GM19193 (cell line): ENCODE measurements at regions not wholly inside any gene's neighbourhood (a gene's known extent, or its start where the extent isn't known, plus 50 kb on each side); places are given as distances from the start of the nearest gene placed in this dataset.

ENCODE experiments used
- POLR2A ChIP-seq: IDR thresholded peaks from 4 replicates; pipeline ENCODE4 v1.6.1; 2011; ENCODE audit not compliant: insufficient read depth, insufficient read length; ENCODE audit errors: extremely low read depth

- no peak for TF ChIP-seq POLR2A
Measured at GRCh38 chrX:54615109-54615508, 85.1 kb downstream of the GNL3L start.

- no peak for TF ChIP-seq POLR2A
Measured at GRCh38 chrX:54633641-54634040, 103.6 kb downstream of the GNL3L start.

GRCh38 chrX:54639018-54639345 is 109.0 kb downstream of the GNL3L start:
- TF ChIP-seq POLR2A, result no peak

DNA sequence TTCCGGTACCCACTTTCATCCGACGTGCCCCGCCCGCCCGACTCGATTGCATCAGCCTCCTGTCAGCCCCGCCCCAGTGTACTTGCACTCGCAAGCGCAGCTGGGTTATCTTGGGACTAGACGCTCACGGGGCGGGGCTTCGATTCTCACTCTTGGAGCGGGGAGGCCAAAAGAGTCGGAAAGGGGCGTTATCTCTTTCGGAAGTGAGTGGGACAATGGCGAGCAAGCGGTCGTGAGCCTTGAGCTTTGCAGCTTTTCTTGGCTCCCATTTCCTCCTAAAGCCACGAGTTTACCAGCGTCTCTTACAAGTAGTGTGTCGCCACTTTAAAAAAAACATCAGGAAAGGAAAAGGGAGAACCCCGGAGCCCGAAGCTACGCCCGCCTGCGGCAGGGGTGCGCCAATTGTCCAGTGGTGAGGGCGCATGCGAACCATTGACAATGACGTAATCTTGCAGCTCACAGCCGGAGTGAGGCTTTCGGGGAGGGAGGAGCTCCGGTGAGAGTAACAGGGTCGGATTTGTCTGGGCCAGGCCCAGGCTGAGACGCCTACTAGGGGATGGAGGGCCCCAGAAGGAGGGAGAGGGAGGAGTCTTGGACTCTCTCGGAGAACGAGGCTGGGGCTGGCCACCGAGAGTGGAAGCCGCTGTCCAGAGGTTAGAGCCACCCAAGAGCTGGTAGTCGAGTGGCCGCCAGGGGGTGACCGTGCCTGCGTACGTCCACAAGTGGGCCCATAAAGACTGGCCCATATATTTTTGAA is 109.5 kb downstream of the GNL3L start:
- peak; percentile 52 for TF ChIP-seq POLR2A

- TF ChIP-seq POLR2A, result no peak
Measured at GRCh38 chrX:54640103-54640690, 110.2 kb downstream of the GNL3L start.

- TF ChIP-seq POLR2A, result no peak
Measured at GRCh38 chrX:54640736-54641135, 110.7 kb downstream of the GNL3L start.

GRCh38 chrX:54641530-54641929 is 111.5 kb downstream of the GNL3L start:
- no peak for TF ChIP-seq POLR2A

DNA sequence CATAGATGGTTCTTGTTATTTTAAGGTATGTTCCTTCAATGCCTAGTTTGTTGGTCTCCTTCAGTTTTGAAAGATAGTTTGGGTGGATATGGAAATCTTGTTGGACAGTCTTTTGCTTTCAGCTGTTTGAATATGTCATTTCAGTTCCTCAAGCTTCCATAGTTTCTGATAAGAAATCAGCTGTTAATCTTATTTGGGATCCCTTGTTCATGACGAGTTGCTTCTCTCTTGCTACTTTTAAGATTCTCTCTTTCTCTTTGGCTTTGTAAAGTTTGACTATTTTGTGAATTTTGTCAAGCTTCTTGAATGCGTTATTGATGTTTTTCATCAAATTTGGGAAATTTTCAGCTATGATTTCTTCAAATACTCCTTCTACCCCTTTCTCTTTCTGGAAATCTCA is 129.5 kb downstream of the GNL3L start:
- TF ChIP-seq POLR2A, result no peak

GRCh38 chrX:54675762-54676161 is 122.3 kb downstream of the ITIH6 start:
- no peak for TF ChIP-seq POLR2A

DNA sequence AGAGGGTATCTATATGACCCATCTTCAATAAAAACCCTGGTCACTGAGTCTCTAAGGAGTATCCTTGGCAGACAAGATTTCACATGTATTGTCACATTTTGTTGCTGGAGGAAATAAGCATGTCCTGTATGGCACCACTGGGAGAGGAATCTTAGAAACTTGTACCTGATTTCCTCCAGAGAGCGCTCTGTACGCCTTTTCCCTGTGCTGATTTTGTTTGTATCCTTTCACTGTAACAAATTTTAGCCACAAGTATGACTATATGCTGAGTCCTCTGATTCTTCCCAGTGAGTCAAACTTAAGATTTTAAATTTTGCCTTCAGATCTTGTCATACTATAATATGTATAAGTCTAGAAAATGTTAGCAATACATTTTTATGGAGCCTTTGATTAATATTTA is 102.8 kb downstream of the ITIH6 start:
- no peak for TF ChIP-seq POLR2A

DNA sequence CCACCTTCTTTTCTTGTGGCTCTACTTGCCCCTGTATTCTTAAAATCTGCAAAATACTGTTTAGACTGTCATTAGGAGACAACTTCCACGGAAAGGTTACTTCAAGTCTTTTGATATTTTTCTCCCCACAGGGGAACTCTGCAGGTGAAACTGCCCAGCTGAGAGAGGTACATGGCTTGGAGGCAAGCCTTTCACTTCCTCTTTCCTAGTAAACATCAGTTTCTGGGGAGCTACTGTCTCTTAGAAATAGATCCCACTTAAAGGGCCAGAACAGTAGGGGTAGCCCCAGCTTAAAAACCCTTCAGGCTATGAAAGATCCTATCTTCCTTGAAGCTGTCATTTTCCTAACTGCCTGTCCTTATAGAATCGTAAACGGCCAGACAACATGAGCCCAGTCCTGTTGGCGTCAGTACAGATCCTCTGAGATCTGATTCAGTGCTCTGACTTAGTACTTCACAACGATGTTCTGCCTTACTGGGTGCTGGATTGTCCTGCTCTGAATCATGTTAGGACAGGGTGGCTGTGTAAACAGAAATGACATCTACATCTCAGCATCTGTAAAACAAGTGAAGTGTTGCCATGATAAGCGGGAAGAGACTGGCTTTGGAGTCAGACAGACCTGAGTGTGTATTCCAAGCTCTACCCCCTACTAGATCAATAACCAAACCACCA is 102.1 kb downstream of the ITIH6 start:
- no peak for TF ChIP-seq POLR2A
